ENCODE measurements at regions not wholly inside any gene's neighbourhood (a gene's known extent, or its start where the extent isn't known, plus 50 kb on each side); places are given as distances from the start of the nearest gene placed in this dataset.
"Not testable (repeated sequence)": the region's sequence is repeated elsewhere in the genome, so short reads cannot be mapped to it uniquely, and the experiment has no call there.

DNA sequence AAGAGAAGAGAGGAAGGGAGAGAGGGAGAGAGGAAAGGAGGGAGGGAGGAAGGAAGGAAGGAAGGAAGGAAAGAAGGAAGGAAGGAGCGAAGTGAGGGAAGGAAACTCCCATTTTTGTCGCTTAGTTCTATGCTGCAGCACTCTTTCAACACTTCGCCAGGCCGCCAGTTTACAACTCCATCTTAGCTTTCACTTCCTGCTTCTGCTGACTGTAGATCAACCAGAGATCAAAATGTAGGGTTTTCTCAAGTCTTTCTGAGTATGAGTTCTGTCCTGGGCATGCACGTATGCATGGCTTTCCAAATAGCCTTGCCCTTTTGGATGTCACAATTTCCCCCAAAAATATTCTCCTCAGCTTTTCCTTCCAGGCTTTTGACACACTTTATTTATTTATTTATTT, 723.4 kb downstream of the TRHDE start:
- Histone ChIP-seq H3K36me3 (ENCODE audit: control insufficient read depth in 2 of 3, insufficient read depth in 3 of 3, low read length in 3 of 3) (no peaks in the 10 kb centered on the region), H3K27me3 (ENCODE audit: control insufficient read depth, insufficient read depth, low read length) (no peaks in the 10 kb centered on the region), H3K9me3 (ENCODE audit: control insufficient read depth in 2 of 3, insufficient read depth in 1 of 3, low read length in 3 of 3) (no peaks in the 10 kb centered on the region), H3K9ac (ENCODE audit: low read length in 3 of 3) (no peak overlapping the region), H3K4me3 (ENCODE audit: low read length in 3 of 3) (no peak overlapping the region), H3K4me1 (ENCODE audit: control insufficient read depth in 2 of 3, insufficient read depth in 2 of 3, low read depth in 1 of 3, low read length in 3 of 3) (no peaks in the 10 kb centered on the region), H3K27ac (ENCODE audit: low read depth in 2 of 2, low read length in 2 of 2) (no peak overlapping the region)
- no peak for DNase-seq
- intact Hi-C loops (cut with DNase I), result no loop called here
- no peak for FAIRE-seq
- TF ChIP-seq, protein P1, sequence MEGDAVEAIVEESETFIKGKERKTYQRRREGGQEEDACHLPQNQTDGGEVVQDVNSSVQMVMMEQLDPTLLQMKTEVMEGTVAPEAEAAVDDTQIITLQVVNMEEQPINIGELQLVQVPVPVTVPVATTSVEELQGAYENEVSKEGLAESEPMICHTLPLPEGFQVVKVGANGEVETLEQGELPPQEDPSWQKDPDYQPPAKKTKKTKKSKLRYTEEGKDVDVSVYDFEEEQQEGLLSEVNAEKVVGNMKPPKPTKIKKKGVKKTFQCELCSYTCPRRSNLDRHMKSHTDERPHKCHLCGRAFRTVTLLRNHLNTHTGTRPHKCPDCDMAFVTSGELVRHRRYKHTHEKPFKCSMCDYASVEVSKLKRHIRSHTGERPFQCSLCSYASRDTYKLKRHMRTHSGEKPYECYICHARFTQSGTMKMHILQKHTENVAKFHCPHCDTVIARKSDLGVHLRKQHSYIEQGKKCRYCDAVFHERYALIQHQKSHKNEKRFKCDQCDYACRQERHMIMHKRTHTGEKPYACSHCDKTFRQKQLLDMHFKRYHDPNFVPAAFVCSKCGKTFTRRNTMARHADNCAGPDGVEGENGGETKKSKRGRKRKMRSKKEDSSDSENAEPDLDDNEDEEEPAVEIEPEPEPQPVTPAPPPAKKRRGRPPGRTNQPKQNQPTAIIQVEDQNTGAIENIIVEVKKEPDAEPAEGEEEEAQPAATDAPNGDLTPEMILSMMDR (IDR thresholded peaks at IDR 0.05; ENCODE audit: borderline replicate concordance, extremely low read depth, insufficient read depth), result no peak

DNA sequence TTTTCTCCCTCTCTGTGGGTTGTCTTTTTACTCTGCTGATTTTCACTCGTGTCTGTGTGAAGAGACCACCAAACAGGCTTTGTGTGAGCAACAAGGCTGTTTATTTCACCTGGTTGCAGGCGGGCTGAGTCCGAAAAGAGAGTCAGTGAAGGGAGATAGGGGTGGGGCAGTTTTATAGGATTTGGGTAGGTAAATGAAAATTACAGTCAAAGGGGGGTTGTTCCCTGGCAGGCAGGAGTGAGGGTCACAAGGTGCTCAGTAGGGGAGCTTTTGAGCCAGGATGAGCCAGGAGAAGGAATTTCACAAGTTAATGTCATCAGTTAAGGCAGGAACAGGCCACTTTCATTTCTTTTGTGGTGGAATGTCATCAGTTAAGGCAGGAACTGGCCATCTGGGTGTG, 729.6 kb downstream of the TRHDE start:
- H3K27ac ChIP-seq (ENCODE audit: low read depth in 2 of 2, low read length in 2 of 2); H3K27me3 ChIP-seq (ENCODE audit: control insufficient read depth, insufficient read depth, low read length); FAIRE-seq; intact Hi-C loops (cut with DNase I); DNase-seq; H3K4me1 ChIP-seq (ENCODE audit: control insufficient read depth in 2 of 3, insufficient read depth in 2 of 3, low read depth in 1 of 3, low read length in 3 of 3); H3K9ac ChIP-seq (ENCODE audit: low read length in 3 of 3); H3K4me3 ChIP-seq (ENCODE audit: low read length in 3 of 3); H3K36me3 ChIP-seq (ENCODE audit: control insufficient read depth in 2 of 3, insufficient read depth in 3 of 3, low read length in 3 of 3); H3K9me3 ChIP-seq (ENCODE audit: control insufficient read depth in 2 of 3, insufficient read depth in 1 of 3, low read length in 3 of 3): not testable (repeated sequence)

DNA sequence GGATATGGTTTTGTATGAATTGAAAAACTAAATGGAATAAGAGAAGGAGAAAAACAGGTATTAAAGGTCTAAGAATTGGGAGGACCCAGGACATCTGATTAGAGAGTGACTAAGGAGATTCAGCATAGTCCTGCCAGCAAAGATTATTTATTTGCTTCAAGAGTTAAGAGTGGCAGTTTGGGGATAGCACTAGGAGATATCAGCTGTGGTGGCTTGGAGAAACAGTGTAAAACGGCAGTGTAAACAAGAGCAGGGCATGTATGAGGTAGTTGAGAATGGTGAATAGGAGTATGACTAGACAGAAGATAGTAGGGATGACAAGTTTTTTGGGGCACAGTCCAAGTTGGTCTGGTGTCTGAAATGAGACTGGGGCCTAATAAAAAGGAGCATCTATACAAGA, 730.3 kb downstream of the TRHDE start:
- H3K27me3 ChIP-seq (ENCODE audit: control insufficient read depth, insufficient read depth, low read length); H3K9ac ChIP-seq (ENCODE audit: low read length in 3 of 3); H3K4me1 ChIP-seq (ENCODE audit: control insufficient read depth in 2 of 3, insufficient read depth in 2 of 3, low read depth in 1 of 3, low read length in 3 of 3); H3K36me3 ChIP-seq (ENCODE audit: control insufficient read depth in 2 of 3, insufficient read depth in 3 of 3, low read length in 3 of 3); H3K27ac ChIP-seq (ENCODE audit: low read depth in 2 of 2, low read length in 2 of 2); H3K9me3 ChIP-seq (ENCODE audit: control insufficient read depth in 2 of 3, insufficient read depth in 1 of 3, low read length in 3 of 3); intact Hi-C loops (cut with DNase I); DNase-seq; FAIRE-seq; H3K4me3 ChIP-seq (ENCODE audit: low read length in 3 of 3): not testable (repeated sequence)

- H3K9ac ChIP-seq (ENCODE audit: low read length in 3 of 3); H3K4me3 ChIP-seq (ENCODE audit: low read length in 3 of 3); H3K27me3 ChIP-seq (ENCODE audit: control insufficient read depth, insufficient read depth, low read length); FAIRE-seq; H3K9me3 ChIP-seq (ENCODE audit: control insufficient read depth in 2 of 3, insufficient read depth in 1 of 3, low read length in 3 of 3); H3K27ac ChIP-seq (ENCODE audit: low read depth in 2 of 2, low read length in 2 of 2); H3K4me1 ChIP-seq (ENCODE audit: control insufficient read depth in 2 of 3, insufficient read depth in 2 of 3, low read depth in 1 of 3, low read length in 3 of 3); DNase-seq; H3K36me3 ChIP-seq (ENCODE audit: control insufficient read depth in 2 of 3, insufficient read depth in 3 of 3, low read length in 3 of 3); intact Hi-C loops (cut with DNase I): not testable (repeated sequence)
Observed at GRCh38 chr12:73009138-73009834, 737.1 kb downstream of the TRHDE start.

DNA sequence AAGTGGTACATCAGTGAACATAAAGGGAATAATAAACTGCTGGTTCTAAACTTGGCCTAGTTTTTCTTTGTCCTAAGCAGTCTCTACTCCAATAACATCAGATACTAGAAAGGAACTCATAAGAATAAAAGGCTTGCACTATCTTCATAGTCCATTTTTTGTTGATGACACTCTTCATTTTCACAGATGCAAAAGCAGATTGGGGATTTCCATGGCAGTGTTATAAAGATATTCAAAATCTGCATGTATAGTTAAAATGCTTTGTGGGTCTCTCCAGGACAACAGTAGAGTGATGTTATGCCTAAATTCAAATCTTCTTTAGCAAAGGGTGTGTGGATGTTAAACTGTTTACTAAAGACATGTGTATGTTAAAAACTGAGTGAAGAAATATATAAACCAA, 745.8 kb downstream of the TRHDE start:
- no peak overlapping the region for H3K27ac ChIP-seq (ENCODE audit: low read depth in 2 of 2, low read length in 2 of 2)
- H3K9me3 ChIP-seq (ENCODE audit: control insufficient read depth in 2 of 3, insufficient read depth in 1 of 3, low read length in 3 of 3), result no peaks in the 10 kb centered on the region
- FAIRE-seq, result no peak
- H3K4me3 ChIP-seq (ENCODE audit: low read length in 3 of 3), result no peak overlapping the region
- DNase-seq, result no peak
- H3K4me1 ChIP-seq (ENCODE audit: control insufficient read depth in 2 of 3, insufficient read depth in 2 of 3, low read depth in 1 of 3, low read length in 3 of 3), result no peaks in the 10 kb centered on the region
- H3K27me3 ChIP-seq (ENCODE audit: control insufficient read depth, insufficient read depth, low read length), result no peaks in the 10 kb centered on the region
- H3K9ac ChIP-seq (ENCODE audit: low read length in 3 of 3), result no peak overlapping the region
- H3K36me3 ChIP-seq (ENCODE audit: control insufficient read depth in 2 of 3, insufficient read depth in 3 of 3, low read length in 3 of 3), result no peaks in the 10 kb centered on the region
- intact Hi-C loops (cut with DNase I), result no loop called here
- TF ChIP-seq, protein P1 (IDR thresholded peaks at IDR 0.05; ENCODE audit: borderline replicate concordance, extremely low read depth, insufficient read depth), result no peak

All from kidney (tissue), 13 donors.